ENCODE measurements at regions not wholly inside any gene's neighbourhood (a gene's known extent, or its start where the extent isn't known, plus 50 kb on each side); places are given as distances from the start of the nearest gene placed in this dataset.

GRCh38 chr2:163455815-163456214, 280.0 kb downstream of the FIGN start:
- no peaks in the 10 kb centered on the region for H3K36me3 ChIP-seq (replicated peaks in 1 of 2)
- H3K4me1 ChIP-seq (replicated peaks in 1 of 2), result no peaks in the 10 kb centered on the region
- H3K27me3 ChIP-seq, result no peaks in the 10 kb centered on the region
- DNase-seq, result no peak
- H3K27ac ChIP-seq, result no peak overlapping the region
- TF ChIP-seq CTCF (IDR thresholded peaks at IDR 0.05) (no peak), POLR2A (IDR thresholded peaks at IDR 0.05) (no peak)
- no peak overlapping the region for H3K4me3 ChIP-seq
- no peaks in the 10 kb centered on the region for H3K9me3 ChIP-seq (replicated peaks in 1 of 3)
- intact Hi-C loops (cut with DNase I), result no loop called here

GRCh38 chr2:163453920-163454319, 281.9 kb downstream of the FIGN start:
- H3K27me3 ChIP-seq, result no peaks in the 10 kb centered on the region
- DNase-seq, result no peak
- whole genome bisulfite sequencing, 4 donors, result 63 to 75% (median 68%) methylated on average over 2 of the region's 2 CpGs
- no peaks in the 10 kb centered on the region for H3K36me3 ChIP-seq (replicated peaks in 1 of 2)
- no peak overlapping the region for H3K27ac ChIP-seq
- no peaks in the 10 kb centered on the region for H3K4me1 ChIP-seq (replicated peaks in 1 of 2)
- H3K9me3 ChIP-seq (replicated peaks in 1 of 3), result no peaks in the 10 kb centered on the region
- no peak for TF ChIP-seq CTCF (IDR thresholded peaks at IDR 0.05)
- no peak for TF ChIP-seq POLR2A (IDR thresholded peaks at IDR 0.05)
- H3K4me3 ChIP-seq, result no peak overlapping the region
- intact Hi-C loops (cut with DNase I), result no loop called here

GRCh38 chr2:163441603-163442002, 294.2 kb downstream of the FIGN start:
- H3K4me3 ChIP-seq, result no peak overlapping the region
- TF ChIP-seq CTCF (IDR thresholded peaks at IDR 0.05), result no peak
- no peak for TF ChIP-seq POLR2A (IDR thresholded peaks at IDR 0.05)
- no peaks in the 10 kb centered on the region for H3K4me1 ChIP-seq (replicated peaks in 1 of 2)
- DNase-seq, result no peak
- no peak overlapping the region for H3K27ac ChIP-seq
- H3K36me3 ChIP-seq (replicated peaks in 1 of 2), result no peaks in the 10 kb centered on the region
- H3K9me3 ChIP-seq (replicated peaks in 1 of 3), result no peaks in the 10 kb centered on the region
- H3K27me3 ChIP-seq, result no peaks in the 10 kb centered on the region
- intact Hi-C loops (cut with DNase I), result no loop called here

- H3K4me1 ChIP-seq (replicated peaks in 1 of 2), result no peaks in the 10 kb centered on the region
- no peaks in the 10 kb centered on the region for H3K27me3 ChIP-seq
- DNase-seq, result no peak
- H3K9me3 ChIP-seq (replicated peaks in 1 of 3), result no peaks in the 10 kb centered on the region
- 68 to 79% (median 74%) methylated on average over 3 of the region's 3 CpGs for WGBS, 4 donors
- H3K36me3 ChIP-seq (replicated peaks in 1 of 2), result no peaks in the 10 kb centered on the region
- intact Hi-C loops (cut with DNase I), result no loop called here
- no peak overlapping the region for H3K4me3 ChIP-seq
- H3K27ac ChIP-seq, result no peak overlapping the region
- TF ChIP-seq POLR2A (IDR thresholded peaks at IDR 0.05) (no peak), CTCF (IDR thresholded peaks at IDR 0.05) (no peak)
Observed at GRCh38 chr2:163436963-163437362, 298.8 kb downstream of the FIGN start.
